Activated CD8-positive, alpha-beta memory T cell treated with anti-CD3 and anti-CD28 coated beads, Interleukin-2, amount 50 U/mL, for 1 hour (primary cell): ENCODE measurements at regions not wholly inside any gene's neighbourhood (a gene's known extent, or its start where the extent isn't known, plus 50 kb on each side); places are given as distances from the start of the nearest gene placed in this dataset.

ENCODE experiments used
- DNase-seq: peaks from one replicate; pipeline ENCODE4 v3.0.0-alpha.2; 2020; ENCODE audit errors: extremely low read depth

- no peak for DNase-seq
Measured at GRCh38 chr2:234339011-234339410, 157.9 kb downstream of the ARL4C start.

- DNase-seq, result peak; percentile 52
Measured at GRCh38 chr2:234335661-234336228, 161.1 kb downstream of the ARL4C start.

GRCh38 chr2:234334756-234335155 is 162.1 kb downstream of the ARL4C start:
- DNase-seq, result no peak

GRCh38 chr2:234334151-234334550 is 162.7 kb downstream of the ARL4C start:
- DNase-seq, result no peak

GRCh38 chr2:234333168-234334130 is 163.4 kb downstream of the ARL4C start:
- no peak for DNase-seq

GRCh38 chr2:234331966-234332365 is 164.9 kb downstream of the ARL4C start:
- no peak for DNase-seq

GRCh38 chr2:234331566-234331965 is 165.3 kb downstream of the ARL4C start:
- no peak for DNase-seq

- DNase-seq, result no peak
Measured at GRCh38 chr2:234330902-234331301, 166.0 kb downstream of the ARL4C start.

GRCh38 chr2:234329202-234329960 is 167.5 kb downstream of the ARL4C start:
- DNase-seq, result no peak

- no peak for DNase-seq
Measured at GRCh38 chr2:234328444-234328990, 168.4 kb downstream of the ARL4C start.

GRCh38 chr2:234326694-234327093 is 170.2 kb downstream of the ARL4C start:
- no peak for DNase-seq

GRCh38 chr2:234324116-234324515 is 172.8 kb downstream of the ARL4C start:
- no peak for DNase-seq

GRCh38 chr2:234322766-234323465 is 174.0 kb downstream of the ARL4C start:
- DNase-seq, result no peak

GRCh38 chr2:234320066-234320465 is 176.8 kb downstream of the ARL4C start:
- DNase-seq, result no peak

GRCh38 chr2:234318361-234318760 is 178.5 kb downstream of the ARL4C start:
- DNase-seq, result no peak

- DNase-seq, result no peak
Measured at GRCh38 chr2:234313558-234313957, 183.3 kb downstream of the ARL4C start.

GRCh38 chr2:234310166-234310565 is 186.7 kb downstream of the ARL4C start:
- DNase-seq, result no peak

GRCh38 chr2:234309431-234309830 is 187.4 kb downstream of the ARL4C start:
- DNase-seq, result no peak

- peak; percentile 70 for DNase-seq
Measured at GRCh38 chr2:234308813-234309195, 188.1 kb downstream of the ARL4C start.

GRCh38 chr2:234308073-234308812 is 188.6 kb downstream of the ARL4C start:
- DNase-seq, result no peak
